ENCODE measurements at regions not wholly inside any gene's neighbourhood (a gene's known extent, or its start where the extent isn't known, plus 50 kb on each side); places are given as distances from the start of the nearest gene placed in this dataset.

- no peak for TF ChIP-seq CTCF (IDR thresholded peaks at IDR 0.05)
- TF ChIP-seq POLR2A (IDR thresholded peaks at IDR 0.05) = no peak
These were observed 554.3 kb downstream of the CD109 start for GRCh38 chr6:74250161-74250818.
